GM19238 (cell line): ENCODE measurements at regions not wholly inside any gene's neighbourhood (a gene's known extent, or its start where the extent isn't known, plus 50 kb on each side); places are given as distances from the start of the nearest gene placed in this dataset.

Experiments
- DNase-seq: peaks from one replicate; pipeline ENCODE4 v3.0.0; 2011; ENCODE audit warnings: low spot score; ENCODE audit not compliant: insufficient read length

GRCh38 chr12:24421759-24422158, 472.3 kb upstream of the SOX5 start:
- DNase-seq, result no peak

DNA sequence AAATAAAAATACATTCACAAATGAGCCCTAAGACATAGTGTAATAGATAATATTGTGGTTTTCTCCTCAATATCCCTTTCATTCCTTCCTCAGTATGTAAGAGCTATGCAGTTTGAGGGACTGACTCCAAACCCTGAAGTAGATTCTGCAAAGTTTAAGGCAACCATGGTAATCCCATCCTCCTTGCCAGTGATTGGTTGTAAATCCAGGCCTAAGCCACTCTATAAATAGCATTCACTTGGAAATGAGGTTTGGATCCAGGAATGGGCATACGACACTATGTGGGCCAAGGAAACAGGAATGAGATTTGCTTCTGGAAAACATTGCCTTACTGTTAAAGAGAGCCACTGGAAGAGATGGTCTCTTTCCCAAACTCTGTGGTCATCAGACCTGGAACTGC, 468.7 kb upstream of the SOX5 start:
- no peak for DNase-seq

- DNase-seq, result no peak
Measured at GRCh38 chr12:24416423-24417109, 467.1 kb upstream of the SOX5 start.

DNA sequence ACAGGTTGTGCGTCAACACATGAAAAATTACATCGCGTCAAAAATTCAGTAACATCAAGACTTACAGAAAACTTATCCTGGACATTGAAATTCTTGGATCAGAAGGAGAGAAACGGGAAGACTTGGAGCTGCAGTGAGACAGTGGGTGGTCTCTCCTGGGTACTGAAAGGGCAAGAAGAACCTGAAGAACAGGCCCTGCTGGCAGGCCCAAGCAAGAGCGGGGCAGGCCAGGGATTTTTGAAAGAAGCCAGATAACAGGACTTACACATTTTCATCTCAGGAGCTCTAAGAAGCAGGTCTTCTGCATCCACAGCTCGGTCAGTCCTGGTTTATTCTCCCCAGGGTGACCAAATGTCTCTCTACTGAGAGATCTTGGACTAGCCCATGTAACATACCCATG, 466.5 kb upstream of the SOX5 start:
- DNase-seq, result no peak

DNA sequence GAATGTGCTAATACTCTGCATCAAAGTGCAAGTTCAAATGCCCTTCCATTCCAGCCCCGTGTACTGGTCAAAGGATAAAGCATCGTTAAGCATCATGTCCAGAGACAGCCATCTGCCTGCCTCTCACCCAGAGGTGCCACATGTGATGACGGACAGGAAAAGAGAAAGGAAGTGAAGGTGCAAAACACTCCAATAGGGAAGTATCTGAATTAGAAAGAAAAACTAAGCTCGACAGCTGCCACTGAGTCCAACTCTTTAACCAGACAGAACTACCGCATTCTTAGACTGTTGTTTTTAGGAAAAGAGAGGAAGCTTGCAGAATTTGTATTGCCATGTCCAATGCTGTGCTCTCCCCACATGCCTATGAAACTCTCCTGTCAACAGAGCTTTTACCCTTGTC, 465.0 kb upstream of the SOX5 start:
- DNase-seq, result no peak

DNA sequence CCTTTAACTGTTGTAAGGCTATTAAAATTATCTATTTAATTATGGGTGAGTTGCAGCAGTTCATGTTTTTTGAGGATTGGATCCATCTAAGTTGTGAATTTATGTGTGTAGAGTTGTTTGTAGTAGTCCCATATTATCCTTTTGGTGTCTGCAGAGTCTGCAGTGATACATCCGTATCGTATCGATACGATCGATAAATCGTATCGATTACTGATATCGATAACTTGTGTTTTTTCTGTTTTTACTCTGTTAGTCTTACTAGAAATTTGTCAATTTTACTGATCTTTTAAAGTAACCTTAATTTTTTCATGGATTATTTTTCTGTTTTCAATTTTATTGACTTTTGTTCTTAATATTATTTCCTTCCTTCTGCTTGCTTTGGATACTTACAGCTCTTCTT, 462.5 kb upstream of the SOX5 start:
- DNase-seq, result no peak

- DNase-seq, result no peak
Measured at GRCh38 chr12:24409868-24410267, 460.4 kb upstream of the SOX5 start.

DNA sequence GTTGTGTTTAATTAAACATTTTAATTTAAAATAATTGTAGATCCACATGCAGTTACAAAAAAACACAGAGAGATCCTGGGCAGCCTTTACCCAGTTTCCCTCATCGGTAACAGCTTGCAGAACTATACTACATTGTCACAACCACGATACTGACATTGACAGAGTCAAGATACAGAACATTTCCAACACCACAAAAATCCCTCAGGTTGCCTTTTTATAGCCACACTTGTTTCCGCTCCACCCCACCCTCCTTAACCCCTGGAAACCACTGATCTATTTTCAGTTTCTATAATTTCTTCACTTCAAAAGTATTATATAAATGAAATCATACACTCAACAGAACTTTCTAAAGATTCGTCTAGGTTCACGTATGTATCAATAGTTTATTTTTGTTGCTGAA, 458.8 kb upstream of the SOX5 start:
- no peak for DNase-seq

DNA sequence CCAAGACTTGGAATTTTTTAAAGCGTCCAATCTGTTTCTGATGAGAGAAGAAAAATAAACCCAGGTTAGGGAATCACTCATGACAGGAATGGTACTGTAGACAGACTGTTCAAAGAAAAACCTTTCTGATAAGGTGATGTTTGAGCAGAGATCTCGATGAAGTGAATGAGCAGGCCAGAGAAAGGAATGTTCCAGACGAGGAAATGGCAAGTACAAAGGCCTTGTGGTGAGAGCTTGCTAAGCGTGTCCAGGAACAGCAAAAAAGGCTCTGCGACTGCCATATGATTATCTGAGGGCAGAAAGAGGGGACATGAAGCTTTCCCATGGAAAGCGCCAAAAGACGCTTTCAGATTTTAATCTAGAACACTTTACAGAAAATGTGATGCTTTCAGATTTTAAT, 458.4 kb upstream of the SOX5 start:
- no peak for DNase-seq

DNA sequence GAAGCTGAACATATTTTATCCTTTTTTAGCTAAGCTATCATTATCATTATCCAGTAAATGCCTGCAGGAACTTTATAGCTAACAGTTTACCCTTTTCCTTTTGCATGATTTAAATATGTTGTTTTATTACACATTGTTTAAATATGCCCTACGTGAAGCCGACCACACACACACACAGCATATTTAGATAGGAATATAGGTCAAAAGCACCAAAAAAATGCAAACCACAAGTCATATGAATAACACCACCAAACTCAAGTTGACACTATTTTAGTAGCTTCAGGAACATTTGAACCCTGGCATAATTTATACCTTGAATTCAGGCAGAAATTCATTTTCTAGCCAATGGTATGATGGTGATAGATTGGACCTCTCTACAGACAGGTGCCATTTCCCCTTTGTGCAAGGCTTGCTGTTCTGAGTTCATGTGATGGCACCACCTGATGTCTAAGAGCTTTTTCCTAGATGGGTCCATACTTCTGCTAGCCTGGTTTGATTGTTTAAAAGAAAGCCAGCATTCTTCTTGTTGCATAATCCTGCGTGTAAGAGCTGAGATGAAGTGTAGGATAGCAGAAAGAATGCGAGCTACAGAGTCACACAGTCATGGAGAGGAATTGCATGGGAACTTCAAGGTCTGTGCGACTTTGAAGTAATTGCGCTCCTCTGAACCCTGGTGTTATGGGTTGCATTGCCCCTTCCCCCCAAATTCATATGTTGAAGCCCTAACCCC, 454.8 kb upstream of the SOX5 start:
- DNase-seq, result no peak

DNA sequence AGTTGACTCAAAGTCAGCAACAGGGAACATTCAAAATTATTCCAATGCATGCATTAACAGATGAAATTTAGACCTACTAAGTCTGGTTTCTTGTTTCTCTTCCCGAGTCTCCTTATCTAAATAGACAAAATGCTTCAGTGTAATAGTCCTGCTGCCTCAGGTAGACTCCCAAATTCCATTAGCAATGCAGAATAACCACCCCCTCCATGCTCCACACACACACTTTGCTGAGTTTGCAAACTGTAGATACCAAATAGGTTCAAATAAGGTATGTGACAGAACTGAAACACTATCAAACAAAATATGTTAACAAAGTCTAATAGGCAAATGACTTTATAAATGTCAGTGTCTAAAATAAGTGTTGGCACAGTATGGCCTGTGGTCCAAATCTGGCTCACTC, 451.1 kb upstream of the SOX5 start:
- DNase-seq, result no peak

DNA sequence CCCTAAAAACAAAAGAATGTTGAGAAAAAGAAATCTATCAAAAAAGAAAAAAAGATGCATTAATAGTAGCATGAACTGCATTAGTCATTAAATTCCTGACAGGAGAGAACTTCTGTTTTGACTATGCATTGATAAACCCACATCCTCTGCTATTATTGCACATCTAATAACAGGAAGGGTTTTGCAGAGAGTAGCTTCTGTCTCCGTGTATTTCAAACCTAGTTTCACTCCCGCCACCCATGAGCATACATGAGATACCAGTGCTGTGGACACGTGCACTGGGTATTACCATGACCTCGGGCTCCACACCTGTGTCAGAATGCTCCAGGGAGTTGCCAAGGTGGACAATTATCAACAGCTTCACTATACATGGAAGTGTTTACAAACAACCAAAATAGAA, 449.1 kb upstream of the SOX5 start:
- DNase-seq, result no peak

DNA sequence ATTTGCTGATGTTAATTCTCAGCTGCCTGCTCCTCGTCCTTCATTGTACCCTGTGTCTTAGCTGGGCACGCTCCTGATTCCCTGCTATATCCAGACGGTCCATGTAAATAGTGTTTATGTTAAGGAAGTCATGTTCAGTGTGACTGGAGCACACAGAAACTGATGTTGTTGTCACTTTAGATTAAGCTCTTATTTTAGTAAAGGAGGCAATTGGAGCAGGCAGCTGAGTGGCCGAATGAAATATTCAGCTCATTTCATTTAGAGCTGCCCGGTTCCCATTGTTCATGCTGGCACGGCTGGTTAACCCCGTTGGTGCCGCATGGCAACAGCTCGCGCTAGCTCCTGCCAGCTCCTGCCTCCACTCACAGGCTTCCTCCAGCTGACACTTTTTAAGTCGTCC, 446.8 kb upstream of the SOX5 start:
- no peak for DNase-seq

GRCh38 chr12:24394246-24394645, 444.8 kb upstream of the SOX5 start:
- no peak for DNase-seq

DNA sequence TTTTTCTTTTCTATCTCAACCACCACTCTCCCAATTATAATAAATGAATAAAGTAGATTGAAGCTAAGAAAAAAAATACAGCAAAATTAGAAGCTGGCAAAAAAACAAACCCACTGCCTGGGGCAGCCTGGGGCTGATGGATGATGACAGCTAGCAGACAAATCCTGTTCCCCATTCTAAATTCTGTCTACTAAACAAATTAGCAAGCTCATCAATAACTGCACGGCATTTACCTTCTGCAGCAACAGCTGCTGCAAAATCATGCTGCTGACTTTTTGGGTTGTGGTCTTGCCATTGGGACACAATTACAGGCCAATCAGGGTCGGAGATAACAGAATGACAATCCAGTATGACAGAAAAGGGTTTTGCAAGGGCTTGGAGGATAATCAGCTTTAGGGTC, 443.6 kb upstream of the SOX5 start:
- DNase-seq, result no peak

GRCh38 chr12:24389394-24389793, 439.9 kb upstream of the SOX5 start:
- no peak for DNase-seq

DNA sequence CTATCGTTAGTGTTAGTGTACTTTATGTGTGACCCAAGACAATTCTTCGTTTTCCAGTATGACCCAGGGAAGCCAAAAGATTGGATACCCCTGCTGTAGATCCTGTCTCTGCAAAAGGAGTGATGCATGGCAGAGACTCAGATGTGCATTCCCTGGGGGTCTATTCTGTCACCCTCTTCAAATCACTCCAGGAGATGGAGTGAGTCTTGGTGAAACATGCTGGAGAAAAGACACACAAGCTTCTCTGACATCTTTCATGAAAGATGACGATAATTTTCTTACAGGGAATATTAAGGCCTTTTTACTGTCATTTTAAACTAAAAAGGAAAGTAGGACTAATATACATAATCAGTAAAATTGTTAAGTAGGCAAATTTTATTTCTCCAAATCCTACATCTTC, 437.9 kb upstream of the SOX5 start:
- no peak for DNase-seq

DNA sequence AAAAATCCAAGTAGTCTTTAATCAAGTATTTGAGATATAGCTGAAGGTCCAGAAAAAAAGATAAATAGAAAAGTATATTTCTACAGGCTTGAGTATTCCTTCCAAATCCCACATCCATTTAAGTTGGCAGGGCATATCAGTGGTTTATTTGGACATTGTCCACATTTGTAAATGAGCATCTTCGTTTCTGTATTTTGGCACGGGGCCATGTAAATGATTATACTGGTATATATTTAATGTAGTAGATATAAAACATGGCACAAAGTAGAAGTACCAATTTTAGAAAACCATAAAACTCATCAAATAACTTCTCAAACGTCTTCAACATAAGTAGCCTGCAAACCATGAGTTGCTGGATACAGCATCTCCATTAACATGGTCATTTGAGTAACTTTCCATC, 437.4 kb upstream of the SOX5 start:
- no peak for DNase-seq

DNA sequence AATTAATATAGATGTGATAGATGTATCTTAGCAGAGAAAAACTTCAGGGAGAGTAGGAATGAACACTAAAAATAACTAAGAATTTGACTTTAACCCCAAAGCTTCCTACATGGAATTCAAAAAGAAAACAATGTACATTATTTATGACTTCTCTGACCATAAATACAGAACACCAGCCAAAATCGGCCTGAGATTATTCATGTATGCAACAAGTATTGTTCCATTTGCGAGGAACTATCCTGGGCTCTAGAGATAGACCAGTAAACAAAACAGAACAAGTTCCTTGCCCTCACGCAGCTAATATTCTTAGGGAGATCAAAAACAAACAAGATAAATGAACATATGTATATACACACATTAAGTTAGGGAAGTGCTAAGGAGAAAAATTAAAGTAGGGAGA, 432.3 kb upstream of the SOX5 start:
- DNase-seq, result no peak

DNA sequence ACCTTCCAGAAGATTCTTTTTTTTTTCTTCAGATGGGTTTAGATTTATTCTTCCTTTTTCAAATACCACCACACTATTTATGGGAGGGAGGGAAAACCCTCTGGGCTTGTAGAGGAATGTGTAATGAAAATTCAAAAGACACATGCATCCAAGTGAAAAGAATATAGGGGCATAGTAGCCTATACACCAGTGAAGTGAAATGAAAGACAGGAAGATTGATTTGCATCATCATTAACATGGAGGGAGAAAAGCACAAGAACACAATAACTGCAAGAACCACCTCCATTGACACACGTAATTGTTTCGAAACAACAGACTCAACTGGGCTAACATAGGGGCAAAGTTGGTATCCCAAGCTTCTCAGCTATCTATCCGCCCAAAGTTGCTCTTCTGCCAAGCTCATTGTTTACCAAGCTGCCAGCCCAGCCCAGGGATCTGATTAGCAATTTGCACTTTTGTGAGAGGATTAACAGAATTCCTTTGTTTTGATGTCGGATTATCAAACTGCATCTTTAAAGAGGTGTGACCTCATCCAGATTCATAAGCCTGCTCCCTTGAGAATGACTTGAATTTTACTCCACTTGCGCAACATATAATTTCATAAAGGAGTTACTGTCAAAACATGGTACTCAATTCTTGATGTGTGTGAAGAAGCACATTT, 430.5 kb upstream of the SOX5 start:
- DNase-seq, result no peak

DNA sequence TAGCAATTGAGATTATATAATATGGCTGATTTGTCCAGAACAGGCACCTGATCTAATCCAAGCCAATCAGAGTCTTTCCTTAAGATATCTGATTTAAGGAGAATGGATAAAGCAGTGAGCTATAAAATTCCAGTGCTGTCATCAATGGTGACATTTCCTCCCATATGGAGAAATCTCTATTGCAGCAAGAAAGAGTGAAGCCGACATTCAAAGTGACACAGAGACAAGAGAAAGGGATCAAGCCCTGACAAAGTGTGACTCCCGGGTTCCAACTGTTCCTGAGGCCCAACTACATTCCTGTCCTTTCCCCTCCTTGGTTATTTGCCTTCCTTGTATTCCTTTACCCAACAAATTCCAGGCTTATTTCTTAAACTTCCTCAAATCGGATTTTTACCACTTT, 430.0 kb upstream of the SOX5 start:
- DNase-seq, result no peak

GRCh38 chr12:24378548-24379407, 429.3 kb upstream of the SOX5 start:
- no peak for DNase-seq
